Cardiac fibroblast (primary cell): ENCODE measurements at regions not wholly inside any gene's neighbourhood (a gene's known extent, or its start where the extent isn't known, plus 50 kb on each side); places are given as distances from the start of the nearest gene placed in this dataset.

Source experiments
- DNase-seq, 2 donors: peaks; one replicate each; pipeline versions ENCODE4 v3.0.0 to v3.0.0-alpha.2; 2010; ENCODE audit warnings: low read depth in 2 of 2
- H3K4me3 ChIP-seq, 2 donors: replicated peaks in 1 of 2; 1 replicate in 1 of 2; 2 replicates in 1 of 2; pipeline ENCODE4 v1.5.1; 2011; ENCODE audit warnings: low read depth in 2 of 2, low read length in 2 of 2, mild to moderate bottlenecking in 2 of 2, moderate library complexity in 1 of 2
- TF ChIP-seq, protein P1 (sequence below): IDR thresholded peaks from one replicate; pipeline ENCODE4 v1.5.1; 2011; ENCODE audit warnings: low read depth, mild to moderate bottlenecking, low read length, inconsistent platforms

DNA sequence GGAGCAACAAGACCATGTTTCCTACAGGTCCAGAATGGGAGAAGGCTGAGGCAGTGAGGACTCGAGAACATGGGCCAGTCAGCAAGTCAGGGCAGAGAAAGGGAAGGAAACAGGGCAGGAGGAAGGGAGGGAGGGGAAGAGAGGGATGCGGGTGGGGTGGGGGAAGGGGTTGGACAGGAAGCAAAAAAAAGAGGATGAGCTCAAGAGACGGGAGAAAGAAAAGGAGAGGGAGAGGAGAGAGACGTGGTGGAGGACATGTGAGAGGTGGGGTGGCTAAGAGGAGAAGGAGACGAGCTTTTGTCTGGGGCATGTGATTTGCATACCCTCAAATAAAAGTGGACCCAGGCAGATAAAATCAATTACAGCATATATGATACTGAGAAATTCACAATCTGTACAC, 389.5 kb upstream of the B3GAT1 start:
- TF ChIP-seq, protein P1, sequence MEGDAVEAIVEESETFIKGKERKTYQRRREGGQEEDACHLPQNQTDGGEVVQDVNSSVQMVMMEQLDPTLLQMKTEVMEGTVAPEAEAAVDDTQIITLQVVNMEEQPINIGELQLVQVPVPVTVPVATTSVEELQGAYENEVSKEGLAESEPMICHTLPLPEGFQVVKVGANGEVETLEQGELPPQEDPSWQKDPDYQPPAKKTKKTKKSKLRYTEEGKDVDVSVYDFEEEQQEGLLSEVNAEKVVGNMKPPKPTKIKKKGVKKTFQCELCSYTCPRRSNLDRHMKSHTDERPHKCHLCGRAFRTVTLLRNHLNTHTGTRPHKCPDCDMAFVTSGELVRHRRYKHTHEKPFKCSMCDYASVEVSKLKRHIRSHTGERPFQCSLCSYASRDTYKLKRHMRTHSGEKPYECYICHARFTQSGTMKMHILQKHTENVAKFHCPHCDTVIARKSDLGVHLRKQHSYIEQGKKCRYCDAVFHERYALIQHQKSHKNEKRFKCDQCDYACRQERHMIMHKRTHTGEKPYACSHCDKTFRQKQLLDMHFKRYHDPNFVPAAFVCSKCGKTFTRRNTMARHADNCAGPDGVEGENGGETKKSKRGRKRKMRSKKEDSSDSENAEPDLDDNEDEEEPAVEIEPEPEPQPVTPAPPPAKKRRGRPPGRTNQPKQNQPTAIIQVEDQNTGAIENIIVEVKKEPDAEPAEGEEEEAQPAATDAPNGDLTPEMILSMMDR, result no peak
- no peak for DNase-seq
- no peak overlapping the region for H3K4me3 ChIP-seq

DNA sequence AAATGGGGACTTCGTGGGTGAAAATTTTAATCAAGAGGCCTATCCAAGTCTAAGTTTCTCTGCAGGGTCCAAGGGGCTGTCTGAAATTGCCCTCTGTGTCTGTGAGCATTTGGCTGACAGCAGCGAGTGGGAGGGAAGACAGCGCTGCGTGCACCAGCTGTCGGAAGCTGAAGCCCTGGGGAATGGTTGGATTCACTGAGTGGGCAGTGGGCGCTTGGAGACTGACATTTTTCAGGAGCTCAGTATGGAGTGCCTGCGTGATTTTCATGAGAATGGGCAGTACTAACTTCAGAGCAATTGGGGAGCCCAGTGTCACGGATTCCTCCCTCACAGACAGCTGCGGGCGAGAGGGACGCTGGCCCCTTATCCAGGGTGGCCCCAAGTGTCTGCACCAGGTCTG, 388.8 kb upstream of the B3GAT1 start:
- no peak for DNase-seq
- TF ChIP-seq, protein P1, result no peak
- no peak overlapping the region for H3K4me3 ChIP-seq

DNA sequence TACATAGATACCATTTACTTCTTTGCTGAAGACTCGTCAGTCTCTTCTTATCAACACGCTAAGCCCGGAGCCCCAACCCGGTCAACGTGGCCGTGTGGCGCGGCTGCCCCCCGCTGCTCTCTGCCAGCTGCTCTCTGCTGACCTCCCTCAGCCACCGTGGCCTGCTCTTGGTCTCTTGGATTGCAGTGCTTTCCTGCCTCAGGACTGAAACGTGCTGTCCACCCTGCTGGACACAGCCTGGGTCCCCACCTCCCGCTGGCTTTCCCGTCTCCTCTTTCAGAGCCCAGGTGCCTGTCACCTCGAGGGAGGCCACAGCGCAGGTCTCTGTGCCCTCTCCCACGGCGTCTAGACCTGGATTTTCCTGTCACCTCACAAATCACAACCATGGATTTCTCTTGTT, 388.1 kb upstream of the B3GAT1 start:
- TF ChIP-seq, protein P1, result no peak
- DNase-seq, result no peak

DNA sequence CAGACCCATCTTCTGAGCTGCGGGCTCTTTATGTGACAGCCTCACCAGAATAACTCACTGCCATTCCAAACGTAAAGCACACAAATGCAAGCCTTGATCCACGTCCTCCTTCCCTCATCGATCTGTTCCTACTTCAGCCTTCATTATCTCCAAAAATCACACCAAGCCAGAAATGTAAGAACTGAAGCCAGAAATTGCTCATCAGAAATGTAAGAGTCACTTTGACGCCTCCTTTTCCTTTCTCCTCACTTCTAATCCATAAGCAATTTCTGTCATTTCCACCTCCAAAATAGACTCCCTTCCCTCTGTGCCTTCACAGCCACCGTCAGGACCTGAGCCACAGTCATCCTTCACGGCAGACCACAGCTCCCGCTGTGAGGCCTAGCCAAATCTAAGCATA, 387.3 kb upstream of the B3GAT1 start:
- TF ChIP-seq, protein P1, result no peak
- H3K4me3 ChIP-seq, result no peak overlapping the region
- no peak for DNase-seq

More for the DNA sequence above, 388.1 kb upstream of the B3GAT1 start:
- no peak overlapping the region for H3K4me3 ChIP-seq

DNA sequence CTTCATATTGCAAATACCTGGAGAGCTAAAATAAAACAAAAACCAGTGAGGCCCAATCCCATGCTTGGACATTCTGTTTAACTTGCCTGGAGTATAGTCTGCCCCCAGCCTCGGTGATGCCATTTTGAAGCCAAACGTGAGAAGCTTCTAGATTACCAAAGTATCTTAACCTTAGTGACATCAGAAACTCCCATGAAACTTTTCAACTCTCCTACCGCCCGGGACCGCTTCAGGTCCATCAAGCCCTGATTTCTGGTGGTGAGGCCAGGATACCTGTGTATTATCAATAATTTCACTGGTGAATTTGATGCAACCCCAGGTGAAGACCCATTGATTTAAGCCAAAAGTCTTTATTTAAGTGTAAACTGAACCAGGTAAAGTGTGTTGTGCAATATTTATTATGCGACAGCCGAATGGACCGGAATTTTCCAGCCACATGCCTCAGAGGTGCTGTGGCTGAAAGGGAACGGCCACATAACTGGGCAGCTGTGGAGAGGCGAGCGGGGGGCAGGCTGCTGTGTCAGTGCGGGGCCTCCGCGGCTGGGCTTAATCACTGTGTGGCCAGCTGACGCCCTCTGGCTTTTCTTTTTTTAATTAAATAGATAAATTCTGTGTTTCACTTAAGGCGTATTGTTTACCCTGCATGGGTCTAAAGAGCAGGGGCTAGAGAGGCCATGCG, 385.5 kb upstream of the B3GAT1 start:
- DNase-seq, result no peak
- no peak overlapping the region for H3K4me3 ChIP-seq
- TF ChIP-seq, protein P1, result no peak

DNA sequence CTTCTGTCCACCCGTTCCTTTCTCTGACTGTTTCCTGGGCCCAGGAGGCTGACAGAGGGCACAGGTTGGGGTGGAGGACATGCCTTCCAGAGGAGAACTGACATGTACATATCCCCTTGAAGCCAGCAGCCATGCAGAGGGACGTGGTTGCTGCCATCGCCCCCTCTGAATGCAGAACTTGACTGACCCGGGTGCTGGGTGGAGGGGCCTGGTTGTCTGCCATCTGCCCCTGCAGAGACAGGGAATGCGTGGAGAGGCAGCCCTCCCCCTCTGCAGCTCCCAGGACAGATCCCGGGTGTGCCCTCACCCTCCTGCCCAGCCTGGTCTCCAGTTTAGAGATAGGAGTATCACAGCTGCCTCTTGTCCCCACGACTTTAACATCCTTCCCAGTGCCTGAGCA, 383.0 kb upstream of the B3GAT1 start:
- no peak overlapping the region for H3K4me3 ChIP-seq
- TF ChIP-seq, protein P1, result no peak
- no peak for DNase-seq

DNA sequence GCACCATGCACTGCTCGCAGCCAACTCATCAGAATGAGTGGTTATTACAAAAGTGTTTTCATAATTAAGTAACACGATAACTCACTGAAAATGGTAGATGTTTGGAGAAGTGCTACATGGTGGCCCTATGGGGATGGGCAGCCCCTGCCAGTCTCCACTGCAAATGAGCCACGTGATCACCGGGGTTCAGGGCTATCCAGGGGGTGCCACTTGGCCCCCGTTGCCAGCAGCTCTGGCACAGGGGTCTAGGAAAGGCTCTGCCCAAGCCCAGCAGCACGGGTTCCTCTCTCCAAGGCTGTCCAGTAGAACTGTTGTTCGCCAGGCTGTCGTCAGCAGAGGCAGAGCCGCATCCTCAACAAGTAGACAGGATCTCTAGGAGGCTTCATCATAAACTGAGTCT, 382.1 kb upstream of the B3GAT1 start:
- TF ChIP-seq, protein P1, result no peak
- no peak overlapping the region for H3K4me3 ChIP-seq
- DNase-seq, result no peak
